ENCODE measurements at regions not wholly inside any gene's neighbourhood (a gene's known extent, or its start where the extent isn't known, plus 50 kb on each side); places are given as distances from the start of the nearest gene placed in this dataset.

GRCh38 chr12:91922674-91923073 lies 223.0 kb downstream of the BTG1 start:
- DNase-seq (ENCODE audit: low spot score) = no peak

- no peak for DNase-seq (ENCODE audit: low spot score)
Measured at GRCh38 chr12:91922139-91922538, 223.5 kb downstream of the BTG1 start.

- no peak for DNase-seq (ENCODE audit: low spot score)
Measured at GRCh38 chr12:91921555-91921954, 224.1 kb downstream of the BTG1 start.

- no peak for DNase-seq (ENCODE audit: low spot score)
Measured at GRCh38 chr12:91920741-91921140, 224.9 kb downstream of the BTG1 start.

- DNase-seq (ENCODE audit: low spot score) = no peak
Measured at GRCh38 chr12:91920276-91920675, 225.4 kb downstream of the BTG1 start.

GRCh38 chr12:91918431-91918830 lies 227.2 kb downstream of the BTG1 start:
- DNase-seq (ENCODE audit: low spot score) = no peak

GRCh38 chr12:91914701-91915100 lies 230.9 kb downstream of the BTG1 start:
- DNase-seq (ENCODE audit: low spot score) = no peak

GRCh38 chr12:91913651-91914050 lies 232.0 kb downstream of the BTG1 start:
- no peak for DNase-seq (ENCODE audit: low spot score)

- no peak for DNase-seq (ENCODE audit: low spot score)
Measured at GRCh38 chr12:91913124-91913523, 232.5 kb downstream of the BTG1 start.

- DNase-seq (ENCODE audit: low spot score) = no peak
Measured at GRCh38 chr12:91912178-91912577, 233.5 kb downstream of the BTG1 start.

GRCh38 chr12:91910871-91911388 lies 234.7 kb downstream of the BTG1 start:
- no peak for DNase-seq (ENCODE audit: low spot score)

- no peak for DNase-seq (ENCODE audit: low spot score)
Measured at GRCh38 chr12:91902860-91903683, 242.6 kb downstream of the BTG1 start.

GRCh38 chr12:91901381-91902074 lies 244.1 kb downstream of the BTG1 start:
- DNase-seq (ENCODE audit: low spot score) = no peak

GRCh38 chr12:91900971-91901370 lies 244.7 kb downstream of the BTG1 start:
- no peak for DNase-seq (ENCODE audit: low spot score)

GRCh38 chr12:91899056-91899455 lies 246.6 kb downstream of the BTG1 start:
- no peak for DNase-seq (ENCODE audit: low spot score)

GRCh38 chr12:91897025-91897515 lies 248.6 kb downstream of the BTG1 start:
- DNase-seq (ENCODE audit: low spot score) = no peak

GRCh38 chr12:91896286-91897024 lies 249.2 kb downstream of the BTG1 start:
- peak; percentile 26 for DNase-seq (ENCODE audit: low spot score)

GRCh38 chr12:91894911-91895310 lies 250.7 kb downstream of the BTG1 start:
- no peak for DNase-seq (ENCODE audit: low spot score)

- DNase-seq (ENCODE audit: low spot score) = no peak
Measured at GRCh38 chr12:91893476-91893875, 252.2 kb downstream of the BTG1 start.

GRCh38 chr12:91892081-91892855 lies 253.4 kb downstream of the BTG1 start:
- DNase-seq (ENCODE audit: low spot score) = no peak

GRCh38 chr12:91890742-91891141 lies 254.9 kb downstream of the BTG1 start:
- no peak for DNase-seq (ENCODE audit: low spot score)
